Dendritic cell treated with granulocyte-macrophage colony-stimulating factor and Interleukin-4, amounts not matched to agents 40 ng/mL and 50 ng/mL, for 4 days (primary cell): ENCODE measurements at regions not wholly inside any gene's neighbourhood (a gene's known extent, or its start where the extent isn't known, plus 50 kb on each side); places are given as distances from the start of the nearest gene placed in this dataset.
A peak's percentile ranks its signal among the peaks of the same experiment; 100 is the strongest.

Experiments
- H3K27ac Mint-ChIP-seq: one replicate; pipeline ENCODE4 v1.8.0; 2022; ENCODE audit warnings: mild to moderate bottlenecking, mixed read lengths
- H3K27me3 Mint-ChIP-seq: one replicate; pipeline ENCODE4 v1.8.0; 2022; ENCODE audit warnings: mild to moderate bottlenecking, mixed read lengths
- H3K36me3 Mint-ChIP-seq: one replicate; pipeline ENCODE4 v1.8.0; 2022; ENCODE audit warnings: low read depth, mixed read lengths
- H3K4me1 Mint-ChIP-seq: one replicate; pipeline ENCODE4 v1.8.0; 2022; ENCODE audit warnings: low read depth, mixed read lengths
- H3K4me3 Mint-ChIP-seq: one replicate; pipeline ENCODE4 v1.8.0; 2022; ENCODE audit warnings: mild to moderate bottlenecking, moderate library complexity, mixed read lengths
- H3K9me3 Mint-ChIP-seq: one replicate; pipeline ENCODE4 v1.8.0; 2022; ENCODE audit warnings: mixed read lengths
- intact Hi-C: fragments of 100-400 bp; cut with micrococcal nuclease; formaldehyde crosslinking; loops from one replicate; pipeline ENCODE4 v1.15.0; 2022

DNA sequence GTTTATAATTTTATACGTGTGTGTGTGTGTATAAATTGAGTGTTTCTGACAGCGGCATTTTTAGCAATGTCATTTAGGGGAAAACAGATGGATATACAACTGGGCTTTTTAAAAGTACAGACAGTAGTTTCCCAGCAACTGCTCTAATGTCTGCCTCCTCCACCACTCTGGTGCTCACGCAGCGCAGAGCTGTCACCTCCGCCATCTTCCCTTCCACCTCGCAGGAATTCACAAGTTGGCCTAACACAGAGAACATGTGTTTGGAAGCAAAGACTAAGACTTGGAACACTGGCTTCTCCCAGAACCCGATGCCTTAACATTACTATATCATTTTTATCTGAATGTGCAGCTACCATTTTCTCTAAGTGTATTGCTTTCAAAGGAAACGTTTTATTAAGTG lies 158.3 kb upstream of the FSTL5 start:
- Mint-ChIP-seq H3K27ac (no peak overlapping the region), H3K9me3 (peaks cover 11% of the 10 kb centered on the region), H3K4me1 (no peaks in the 10 kb centered on the region), H3K36me3 (no peaks in the 10 kb centered on the region), H3K4me3 (no peak overlapping the region), H3K27me3 (no peaks in the 10 kb centered on the region)
- intact Hi-C loops, result no loop called here

GRCh38 chr4:162285753-162286152 lies 122.0 kb upstream of the FSTL5 start:
- intact Hi-C loops, result no loop called here
- H3K4me3 Mint-ChIP-seq, result no peak overlapping the region
- no peaks in the 10 kb centered on the region for H3K27me3 Mint-ChIP-seq
- H3K4me1 Mint-ChIP-seq, result peaks cover 6% of the 10 kb centered on the region
- H3K9me3 Mint-ChIP-seq, result peaks cover 35% of the 10 kb centered on the region
- no peaks in the 10 kb centered on the region for H3K36me3 Mint-ChIP-seq
- H3K27ac Mint-ChIP-seq, result no peak overlapping the region

GRCh38 chr4:162282684-162283083 lies 118.9 kb upstream of the FSTL5 start:
- H3K36me3 Mint-ChIP-seq, result no peaks in the 10 kb centered on the region
- peaks cover 29% of the 10 kb centered on the region for H3K9me3 Mint-ChIP-seq
- H3K4me3 Mint-ChIP-seq, result no peak overlapping the region
- intact Hi-C loops, result no loop called here
- H3K27me3 Mint-ChIP-seq, result no peaks in the 10 kb centered on the region
- no peak overlapping the region for H3K27ac Mint-ChIP-seq
- peaks cover 6% of the 10 kb centered on the region for H3K4me1 Mint-ChIP-seq

- peaks cover 16% of the 10 kb centered on the region for H3K4me1 Mint-ChIP-seq
- H3K9me3 Mint-ChIP-seq, result peaks cover 23% of the 10 kb centered on the region
- intact Hi-C loops, result no loop called here
- no peaks in the 10 kb centered on the region for H3K36me3 Mint-ChIP-seq
- H3K4me3 Mint-ChIP-seq, result no peak overlapping the region
- H3K27ac Mint-ChIP-seq, result peak overlapping the region; percentile 56
- H3K27me3 Mint-ChIP-seq, result peaks cover 1% of the 10 kb centered on the region
Observed at GRCh38 chr4:162274354-162274753, 110.6 kb upstream of the FSTL5 start.

GRCh38 chr4:162272215-162272614 lies 108.4 kb upstream of the FSTL5 start:
- Mint-ChIP-seq H3K27ac (no peak overlapping the region), H3K36me3 (no peaks in the 10 kb centered on the region), H3K4me1 (peaks cover 16% of the 10 kb centered on the region), H3K4me3 (no peak overlapping the region), H3K9me3 (peaks cover 23% of the 10 kb centered on the region), H3K27me3 (peaks cover 1% of the 10 kb centered on the region)
- intact Hi-C loops, result no loop called here

GRCh38 chr4:162268911-162269310 lies 105.1 kb upstream of the FSTL5 start:
- intact Hi-C loops, result no loop called here
- Mint-ChIP-seq H3K9me3 (peaks cover 41% of the 10 kb centered on the region), H3K27me3 (peaks cover 1% of the 10 kb centered on the region), H3K27ac (no peak overlapping the region), H3K4me1 (peaks cover 8% of the 10 kb centered on the region), H3K36me3 (no peaks in the 10 kb centered on the region), H3K4me3 (no peak overlapping the region)

DNA sequence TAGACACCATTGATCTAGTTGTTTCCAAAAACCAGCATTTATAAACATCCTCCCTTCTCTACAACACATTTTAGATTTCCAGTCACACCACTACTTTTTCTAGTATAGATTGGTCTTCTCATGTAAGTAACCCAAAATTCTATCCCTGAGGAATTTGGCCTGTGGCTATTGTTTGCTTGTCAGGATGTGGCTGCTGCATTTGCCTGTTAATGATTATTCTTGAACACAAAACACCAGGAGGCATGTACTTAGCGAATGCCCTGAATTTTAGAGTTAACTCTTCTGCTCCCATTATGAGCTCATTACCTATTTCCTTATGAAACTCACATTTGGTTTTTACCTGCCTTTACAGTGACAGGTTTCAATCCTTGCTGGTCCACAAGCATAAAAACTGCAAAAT lies 102.0 kb upstream of the FSTL5 start:
- intact Hi-C loops, result no loop called here
- Mint-ChIP-seq H3K4me1 (no peaks in the 10 kb centered on the region), H3K9me3 (peaks cover 33% of the 10 kb centered on the region), H3K27me3 (peaks cover 1% of the 10 kb centered on the region), H3K36me3 (no peaks in the 10 kb centered on the region), H3K27ac (no peak overlapping the region), H3K4me3 (no peak overlapping the region)

- Mint-ChIP-seq H3K9me3 (no peaks in the 10 kb centered on the region), H3K4me3 (no peak overlapping the region), H3K36me3 (no peaks in the 10 kb centered on the region), H3K27me3 (no peaks in the 10 kb centered on the region), H3K27ac (no peak overlapping the region), H3K4me1 (no peaks in the 10 kb centered on the region)
- intact Hi-C loops, result no loop called here
Observed at GRCh38 chr4:162245051-162245450, 81.3 kb upstream of the FSTL5 start.

- no peaks in the 10 kb centered on the region for H3K4me1 Mint-ChIP-seq
- H3K36me3 Mint-ChIP-seq, result no peaks in the 10 kb centered on the region
- H3K27me3 Mint-ChIP-seq, result no peaks in the 10 kb centered on the region
- intact Hi-C loops, result no loop called here
- H3K4me3 Mint-ChIP-seq, result no peak overlapping the region
- no peak overlapping the region for H3K27ac Mint-ChIP-seq
- no peaks in the 10 kb centered on the region for H3K9me3 Mint-ChIP-seq
Observed at GRCh38 chr4:162241857-162242256, 78.1 kb upstream of the FSTL5 start.

DNA sequence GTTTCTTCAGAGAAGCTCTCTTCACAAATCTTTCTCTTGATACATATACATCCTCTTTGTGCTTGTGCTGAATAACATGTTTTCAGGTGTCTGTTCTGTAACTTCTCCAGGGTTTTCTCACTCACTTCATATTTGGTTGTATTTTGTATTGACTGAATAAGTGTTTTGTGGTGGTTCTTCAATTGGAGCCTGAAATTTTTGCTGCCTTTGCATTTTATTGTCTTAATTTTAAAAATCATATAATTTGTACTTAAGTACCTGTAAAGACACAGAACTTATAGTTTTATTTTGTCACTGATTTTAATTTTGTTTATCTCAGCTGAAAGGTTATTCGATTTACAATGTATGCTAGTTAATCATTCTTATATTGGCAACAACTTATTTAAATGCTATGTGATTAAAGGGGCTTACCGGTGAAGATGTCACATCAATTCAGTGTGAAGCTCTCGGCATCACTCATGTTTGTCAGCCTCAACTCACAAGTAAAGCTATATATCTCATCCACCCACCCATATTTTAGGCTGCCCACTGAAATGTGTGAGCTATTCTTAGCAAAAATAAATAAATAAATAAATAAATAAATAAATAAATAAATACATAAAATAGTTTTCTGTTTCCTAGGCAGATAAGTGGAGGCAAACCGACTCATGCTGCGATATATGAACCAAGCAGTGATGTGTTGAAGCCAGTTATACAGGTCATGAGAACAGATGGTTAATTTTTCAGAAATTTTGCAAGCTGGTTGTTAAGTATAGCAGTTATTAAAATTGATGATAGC lies 76.4 kb upstream of the FSTL5 start:
- no peak overlapping the region for H3K4me3 Mint-ChIP-seq
- H3K4me1 Mint-ChIP-seq, result no peaks in the 10 kb centered on the region
- H3K27ac Mint-ChIP-seq, result no peak overlapping the region
- intact Hi-C loops, result no loop called here
- no peaks in the 10 kb centered on the region for H3K9me3 Mint-ChIP-seq
- no peaks in the 10 kb centered on the region for H3K36me3 Mint-ChIP-seq
- no peaks in the 10 kb centered on the region for H3K27me3 Mint-ChIP-seq

GRCh38 chr4:162237676-162238075 lies 73.9 kb upstream of the FSTL5 start:
- intact Hi-C loops, result no loop called here
- no peak overlapping the region for H3K27ac Mint-ChIP-seq
- no peaks in the 10 kb centered on the region for H3K36me3 Mint-ChIP-seq
- H3K4me3 Mint-ChIP-seq, result no peak overlapping the region
- H3K27me3 Mint-ChIP-seq, result no peaks in the 10 kb centered on the region
- peaks cover 10% of the 10 kb centered on the region for H3K9me3 Mint-ChIP-seq
- H3K4me1 Mint-ChIP-seq, result no peaks in the 10 kb centered on the region

DNA sequence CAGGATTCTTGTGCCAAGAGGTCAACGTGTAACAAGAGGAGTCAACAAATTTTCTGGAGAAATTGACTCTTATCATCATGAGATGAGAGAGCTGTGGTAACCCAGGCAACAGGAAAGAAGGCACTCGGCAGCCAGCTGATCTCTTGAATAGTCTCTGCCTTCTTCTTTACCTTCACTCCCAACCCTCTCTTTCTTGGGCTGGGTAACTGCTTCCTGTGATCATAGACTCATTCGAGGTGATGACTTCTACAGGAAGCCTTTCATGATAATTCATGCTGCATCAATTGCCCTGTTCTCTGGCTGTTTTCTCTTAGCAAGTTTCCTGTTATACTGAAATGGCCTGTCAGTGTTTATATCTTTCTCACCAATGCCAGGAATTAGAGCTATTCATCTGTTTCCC lies 70.8 kb upstream of the FSTL5 start:
- Mint-ChIP-seq H3K36me3 (no peaks in the 10 kb centered on the region), H3K27me3 (no peaks in the 10 kb centered on the region), H3K4me3 (no peak overlapping the region), H3K4me1 (no peaks in the 10 kb centered on the region), H3K27ac (no peak overlapping the region), H3K9me3 (peaks cover 28% of the 10 kb centered on the region)
- intact Hi-C loops, result no loop called here

GRCh38 chr4:162232349-162232748 lies 68.5 kb upstream of the FSTL5 start:
- no peak overlapping the region for H3K27ac Mint-ChIP-seq
- H3K4me1 Mint-ChIP-seq, result no peaks in the 10 kb centered on the region
- H3K9me3 Mint-ChIP-seq, result peaks cover 28% of the 10 kb centered on the region
- no peaks in the 10 kb centered on the region for H3K27me3 Mint-ChIP-seq
- H3K36me3 Mint-ChIP-seq, result no peaks in the 10 kb centered on the region
- intact Hi-C loops, result no loop called here
- H3K4me3 Mint-ChIP-seq, result no peak overlapping the region

GRCh38 chr4:162229670-162230069 lies 65.9 kb upstream of the FSTL5 start:
- H3K27me3 Mint-ChIP-seq, result no peaks in the 10 kb centered on the region
- intact Hi-C loops, result no loop called here
- no peaks in the 10 kb centered on the region for H3K36me3 Mint-ChIP-seq
- no peaks in the 10 kb centered on the region for H3K4me1 Mint-ChIP-seq
- no peak overlapping the region for H3K27ac Mint-ChIP-seq
- no peak overlapping the region for H3K4me3 Mint-ChIP-seq
- peaks cover 28% of the 10 kb centered on the region for H3K9me3 Mint-ChIP-seq

DNA sequence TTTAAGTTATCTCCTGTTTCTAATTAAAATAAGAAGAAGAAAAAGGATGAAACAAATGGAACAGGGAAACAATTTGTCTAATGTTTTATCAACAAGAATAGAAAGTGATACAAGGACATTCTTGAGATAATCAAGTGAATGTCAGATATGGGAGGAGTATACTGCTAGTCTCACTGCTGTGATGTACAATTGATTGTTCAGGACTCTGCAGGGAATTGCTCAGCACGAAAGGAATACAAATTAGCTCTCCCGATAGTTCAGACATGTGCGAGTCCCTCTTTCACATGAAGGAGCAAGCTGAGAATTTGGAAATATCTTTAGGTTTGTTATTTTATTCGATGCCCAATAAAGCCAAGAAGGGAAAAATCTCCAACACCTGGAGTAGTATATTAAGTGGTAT lies 57.3 kb upstream of the FSTL5 start:
- Mint-ChIP-seq H3K9me3 (no peaks in the 10 kb centered on the region), H3K27me3 (no peaks in the 10 kb centered on the region), H3K4me3 (no peak overlapping the region), H3K27ac (no peak overlapping the region), H3K36me3 (no peaks in the 10 kb centered on the region), H3K4me1 (no peaks in the 10 kb centered on the region)
- intact Hi-C loops, result no loop called here
